ENCODE measurements at regions not wholly inside any gene's neighbourhood (a gene's known extent, or its start where the extent isn't known, plus 50 kb on each side); places are given as distances from the start of the nearest gene placed in this dataset. TPM values are rescaled to one million over a fixed set of nuclear protein-coding genes. Genes with fewer than 3 reads are reported as not detected.

Small RNA genes in the stretch of these regions (microRNA-seq; reads per million reads assigned to microRNA genes)
- gene MIR1267 (ENCODE audit: borderline microRNAs expressed), result not detected

Measured in naive thymus-derived CD8-positive, alpha-beta T cell (primary cell).